IMR-90 (cell line): ENCODE measurements at regions not wholly inside any gene's neighbourhood (a gene's known extent, or its start where the extent isn't known, plus 50 kb on each side); places are given as distances from the start of the nearest gene placed in this dataset.

Source experiments
- ATAC-seq: fragments of 200-7000 bp; cut with Tn5 transposase; 2 replicates; pipeline ENCODE4 v1.9.1; 2020; ENCODE audit warnings: low read depth, mild to moderate bottlenecking, moderate library complexity
- BruUV-seq: library from RNA; stranded (reverse); fragments of 400-500 nt; replicated peaks from 2 replicates; lab custom pipeline; 2021; lab: Mats Ljungman, UMichigan
- CTCF ChIA-PET: fragments of 300-600 bp; formaldehyde crosslinking; extraction: SDS; loops from one replicate; lab custom pipeline; 2021; ENCODE audit warnings: antibody characterized with exemption; lab: Yijun Ruan, JAX
- POLR2A ChIA-PET: fragments of 300-600 bp; sonication (Branson Sonifier 250); formaldehyde crosslinking; loops from one replicate; lab custom pipeline; 2022; ENCODE audit warnings: antibody characterized with exemption; ENCODE audit not compliant: unreplicated experiment; lab: Charles Lee
- DNase-seq: peaks from one replicate; pipeline ENCODE4 v3.0.0; 2013
- H2AFZ ChIP-seq: replicated peaks from 2 replicates; pipeline ENCODE3; 2013; ENCODE audit warnings: low read length, mild to moderate bottlenecking; ENCODE audit not compliant: poor library complexity
- H2AK5ac ChIP-seq: 2 replicates; pipeline ENCODE4 v1.6.1; 2013; ENCODE audit warnings: low read depth, low read length, inconsistent platforms
- H2AK9ac ChIP-seq: replicated peaks from 2 replicates; pipeline ENCODE3; 2013; ENCODE audit warnings: mild to moderate bottlenecking, low read depth, low read length, moderate library complexity; ENCODE audit not compliant: poor library complexity
- H2BK120ac ChIP-seq: 2 replicates; pipeline ENCODE4 v1.6.1; 2013; ENCODE audit warnings: low read depth, low read length, inconsistent platforms
- H2BK15ac ChIP-seq: 3 replicates; pipeline ENCODE4 v1.6.1; 2013; ENCODE audit warnings: low read depth, low read length, inconsistent platforms
- H2BK20ac ChIP-seq: 2 replicates; pipeline ENCODE4 v1.6.1; 2013; ENCODE audit warnings: low read depth, mild to moderate bottlenecking, inconsistent platforms, low read length, moderate library complexity
- H2BK5ac ChIP-seq: 2 replicates; pipeline ENCODE4 v1.6.1; 2013; ENCODE audit warnings: mild to moderate bottlenecking, low read depth, low read length, inconsistent platforms; ENCODE audit not compliant: poor library complexity, severe bottlenecking
- H3K14ac ChIP-seq: replicated peaks from 2 replicates; pipeline ENCODE4 v1.6.1; 2013; ENCODE audit warnings: low read depth, low read length, inconsistent platforms
- H3K18ac ChIP-seq: 2 replicates; pipeline ENCODE4 v1.6.1; 2013; ENCODE audit warnings: low read depth, low read length, control low read depth
- H3K23ac ChIP-seq: 2 replicates; pipeline ENCODE4 v1.6.1; 2013; ENCODE audit warnings: low read depth, low read length, inconsistent platforms
- H3K27ac ChIP-seq: 2 replicates; pipeline ENCODE4 v1.5.1; 2013; ENCODE audit warnings: mild to moderate bottlenecking, control low read depth, low read length; ENCODE audit not compliant: insufficient read depth
- H3K27me3 ChIP-seq: 2 replicates; pipeline ENCODE4 v1.6.1; 2013; ENCODE audit warnings: low read length; ENCODE audit not compliant: control insufficient read depth, insufficient read depth
- H3K36me3 ChIP-seq: 2 replicates; pipeline ENCODE4 v1.6.1; 2013; ENCODE audit warnings: low read length, mixed read lengths; ENCODE audit not compliant: control insufficient read depth, insufficient read depth
- H3K4ac ChIP-seq: 2 replicates; pipeline ENCODE4 v1.6.1; 2013; ENCODE audit warnings: low read depth, low read length, inconsistent platforms
- H3K4me1 ChIP-seq: 2 replicates; pipeline ENCODE4 v1.6.1; 2013; ENCODE audit warnings: low read length, mixed read lengths; ENCODE audit not compliant: control insufficient read depth, insufficient read depth
- H3K4me2 ChIP-seq: 2 replicates; pipeline ENCODE4 v1.6.1; 2013; ENCODE audit warnings: low read depth, mild to moderate bottlenecking, control low read depth, low read length, moderate library complexity
- H3K4me3 ChIP-seq: 2 replicates; pipeline ENCODE4 v1.5.1; 2013; ENCODE audit warnings: low read depth, mild to moderate bottlenecking, control low read depth, low read length, moderate library complexity; ENCODE audit not compliant: insufficient read depth
- H3K56ac ChIP-seq: 2 replicates; pipeline ENCODE4 v1.6.1; 2013; ENCODE audit warnings: low read length, inconsistent platforms; ENCODE audit not compliant: insufficient read depth; ENCODE audit errors: extremely low read depth
- H3K79me1 ChIP-seq, 2 experiments: 2 replicates each; pipeline ENCODE4 v1.6.1; 2013; ENCODE audit warnings: low read length in 2 of 2, inconsistent platforms in 1 of 2, low read depth in 1 of 2
- H3K9ac ChIP-seq: 2 replicates; pipeline ENCODE4 v1.6.1; 2013; ENCODE audit warnings: low read depth, low read length, control low read depth
- H3K9me1 ChIP-seq: 2 replicates; pipeline ENCODE4 v1.6.1; 2013; ENCODE audit warnings: low read length, inconsistent platforms; ENCODE audit not compliant: insufficient read depth
- H3K9me3 ChIP-seq: 2 replicates; pipeline ENCODE4 v1.6.1; 2013; ENCODE audit warnings: low read length; ENCODE audit not compliant: control insufficient read depth, insufficient read depth
- H4K20me1 ChIP-seq: 2 replicates; pipeline ENCODE4 v1.6.1; 2013; ENCODE audit warnings: low read length, inconsistent platforms; ENCODE audit not compliant: insufficient read depth
- H4K5ac ChIP-seq: 2 replicates; pipeline ENCODE4 v1.6.1; 2013; ENCODE audit warnings: mild to moderate bottlenecking, low read depth, low read length, control low read depth
- H4K8ac ChIP-seq, 2 experiments: 2 replicates each; pipeline ENCODE4 v1.6.1; 2013; ENCODE audit warnings: low read depth in 2 of 2, low read length in 2 of 2, control low read depth in 1 of 2, inconsistent platforms in 1 of 2
- H4K91ac ChIP-seq: 2 replicates; pipeline ENCODE4 v1.6.1; 2013; ENCODE audit warnings: low read depth, low read length, inconsistent platforms; ENCODE audit not compliant: insufficient read depth
- BHLHE40 ChIP-seq: fragments of 150-350 bp; IDR thresholded peaks from 2 replicates; pipeline ENCODE4 v1.6.1; 2016; ENCODE audit warnings: mild to moderate bottlenecking, low read depth, low read length
- CEBPB ChIP-seq: IDR thresholded peaks from 2 replicates; pipeline ENCODE4 v1.6.1; 2012; ENCODE audit warnings: low read depth, low read length, improper control_type of control experiment
- FOS ChIP-seq: fragments of 150-350 bp; IDR thresholded peaks from 2 replicates; pipeline ENCODE4 v1.6.1; 2016; ENCODE audit warnings: low read depth, low read length
- MAZ ChIP-seq: IDR thresholded peaks from 2 replicates; pipeline ENCODE4 v1.6.1; 2012; ENCODE audit warnings: low read depth, mild to moderate bottlenecking, low read length, improper control_type of control experiment, moderate library complexity, borderline replicate concordance
- MXI1 ChIP-seq: IDR thresholded peaks from 2 replicates; pipeline ENCODE4 v1.6.1; 2012; ENCODE audit warnings: low read depth, mild to moderate bottlenecking, low read length, moderate library complexity, borderline replicate concordance
- NFE2L2 ChIP-seq: fragments of 150-350 bp; IDR thresholded peaks from 2 replicates; pipeline ENCODE4 v1.6.1; 2016; ENCODE audit warnings: low read depth, mild to moderate bottlenecking, low read length
- RAD21 ChIP-seq: IDR thresholded peaks from 2 replicates; pipeline ENCODE4 v1.6.1; 2012; ENCODE audit warnings: low read length, improper control_type of control experiment
- RCOR1 ChIP-seq: IDR thresholded peaks from 2 replicates; pipeline ENCODE4 v1.6.1; 2012; ENCODE audit warnings: mild to moderate bottlenecking, low read length, improper control_type of control experiment; ENCODE audit not compliant: insufficient replicate concordance
- RFX5 ChIP-seq: IDR thresholded peaks from 2 replicates; pipeline ENCODE4 v1.8.0; 2012; ENCODE audit warnings: low read depth, mild to moderate bottlenecking, low read length, moderate library complexity
- SMC3 ChIP-seq: fragments of 150-350 bp; IDR thresholded peaks from 2 replicates; pipeline ENCODE4 v1.6.1; 2016; ENCODE audit warnings: low read depth, mild to moderate bottlenecking, antibody characterized with exemption, low read length, moderate library complexity
- WGBS, 2 experiments: methylation state at CpG; one replicate each; pipeline versions ENCODE4 v1.1.5 to v1.1.7; 2013; ENCODE audit warnings: missing lambda C conversion rate in 2 of 2; ENCODE audit not compliant: insufficient read length in 1 of 2; ENCODE audit errors: extremely low coverage in 2 of 2; 5-methylcytosine and 5-hydroxymethylcytosine counted together
- dilution Hi-C: fragments of 300-500 bp; cut with HindIII; formaldehyde crosslinking; loops from one replicate; pipeline ENCODE4 v1.14.3; 2018; ENCODE audit warnings: low sequenced_read_pairs; ENCODE audit not compliant: unreplicated experiment
- in situ Hi-C: fragments of 300-500 bp; cut with MboI; formaldehyde crosslinking; loops from 3 replicates; pipeline ENCODE4 v1.14.3; 2019; ENCODE audit warnings: low sequenced_read_pairs, inconsistent platforms, mixed read lengths
- intact Hi-C: fragments of 100-400 bp; cut with micrococcal nuclease; formaldehyde crosslinking; loops from 2 replicates; pipeline ENCODE4 v1.10.0; 2022
- TF ChIP-seq, protein P1 (sequence below): conservative IDR thresholded peaks from 2 replicates; pipeline ENCODE4 v1.5.1; 2012; ENCODE audit warnings: mild to moderate bottlenecking, low read depth, low read length, improper control_type of control experiment
- TF ChIP-seq, protein P2 (sequence below): fragments of 150-350 bp; IDR thresholded peaks from 2 replicates; pipeline ENCODE4 v1.6.1; 2017; ENCODE audit warnings: mild to moderate bottlenecking, antibody characterized with exemption, low read length, low read depth
- TF ChIP-seq, protein P3 (sequence below): fragments of 150-350 bp; IDR thresholded peaks from 2 replicates; pipeline ENCODE4 v1.6.1; 2016; ENCODE audit warnings: low read depth, mild to moderate bottlenecking, low read length, moderate library complexity, borderline replicate concordance

GRCh38 chr1:18018366-18018765 is 89.2 kb upstream of the IGSF21 start:
- no CpG with 5 or more reads among the region's 5 CpGs for WGBS, 2 experiments

More at GRCh38 chr1:18018366-18018765, 89.2 kb upstream of the IGSF21 start:
- no TSS peak for BruUV-seq
- no peaks in the 10 kb centered on the region; the same call in 1 of the 2 replicates for H3K27me3 ChIP-seq
- no peak overlapping the region for H4K91ac ChIP-seq
- H2AK9ac ChIP-seq, result no peak overlapping the region
- no peak overlapping the region for H3K18ac ChIP-seq
- H3K56ac ChIP-seq, result no peak overlapping the region
- H3K9ac ChIP-seq, result no peak overlapping the region
- H3K23ac ChIP-seq, result no peak overlapping the region
- H2AK5ac ChIP-seq, result no peak overlapping the region
- no peak overlapping the region for H3K4me2 ChIP-seq
- H3K9me3 ChIP-seq, result no peaks in the 10 kb centered on the region
- dilution Hi-C loops (no loop called here), in situ Hi-C loops (no loop called here), intact Hi-C loops (no loop called here)
- no peaks in the 10 kb centered on the region for H4K20me1 ChIP-seq
- H3K9me1 ChIP-seq, result no peaks in the 10 kb centered on the region
- H3K14ac ChIP-seq, result no peak overlapping the region
- H3K36me3 ChIP-seq, result no peaks in the 10 kb centered on the region
- ChIA-PET POLR2A (no interaction called here), CTCF (no interaction called here)
- no peaks in the 10 kb centered on the region for H3K4me1 ChIP-seq
- no peak overlapping the region for H3K4me3 ChIP-seq
- H3K27ac ChIP-seq, result no peak overlapping the region
- no peak overlapping the region for H4K5ac ChIP-seq
- no peaks in the 10 kb centered on the region for H3K79me1 ChIP-seq
- H2AFZ ChIP-seq, result no peak overlapping the region
- TF ChIP-seq, protein P1, sequence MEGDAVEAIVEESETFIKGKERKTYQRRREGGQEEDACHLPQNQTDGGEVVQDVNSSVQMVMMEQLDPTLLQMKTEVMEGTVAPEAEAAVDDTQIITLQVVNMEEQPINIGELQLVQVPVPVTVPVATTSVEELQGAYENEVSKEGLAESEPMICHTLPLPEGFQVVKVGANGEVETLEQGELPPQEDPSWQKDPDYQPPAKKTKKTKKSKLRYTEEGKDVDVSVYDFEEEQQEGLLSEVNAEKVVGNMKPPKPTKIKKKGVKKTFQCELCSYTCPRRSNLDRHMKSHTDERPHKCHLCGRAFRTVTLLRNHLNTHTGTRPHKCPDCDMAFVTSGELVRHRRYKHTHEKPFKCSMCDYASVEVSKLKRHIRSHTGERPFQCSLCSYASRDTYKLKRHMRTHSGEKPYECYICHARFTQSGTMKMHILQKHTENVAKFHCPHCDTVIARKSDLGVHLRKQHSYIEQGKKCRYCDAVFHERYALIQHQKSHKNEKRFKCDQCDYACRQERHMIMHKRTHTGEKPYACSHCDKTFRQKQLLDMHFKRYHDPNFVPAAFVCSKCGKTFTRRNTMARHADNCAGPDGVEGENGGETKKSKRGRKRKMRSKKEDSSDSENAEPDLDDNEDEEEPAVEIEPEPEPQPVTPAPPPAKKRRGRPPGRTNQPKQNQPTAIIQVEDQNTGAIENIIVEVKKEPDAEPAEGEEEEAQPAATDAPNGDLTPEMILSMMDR, result no peak
- TF ChIP-seq BHLHE40, result no peak
- no peak for TF ChIP-seq MXI1
- no peak for TF ChIP-seq RFX5
- no peak for TF ChIP-seq FOS
- TF ChIP-seq NFE2L2, result no peak
- TF ChIP-seq, protein P2, sequence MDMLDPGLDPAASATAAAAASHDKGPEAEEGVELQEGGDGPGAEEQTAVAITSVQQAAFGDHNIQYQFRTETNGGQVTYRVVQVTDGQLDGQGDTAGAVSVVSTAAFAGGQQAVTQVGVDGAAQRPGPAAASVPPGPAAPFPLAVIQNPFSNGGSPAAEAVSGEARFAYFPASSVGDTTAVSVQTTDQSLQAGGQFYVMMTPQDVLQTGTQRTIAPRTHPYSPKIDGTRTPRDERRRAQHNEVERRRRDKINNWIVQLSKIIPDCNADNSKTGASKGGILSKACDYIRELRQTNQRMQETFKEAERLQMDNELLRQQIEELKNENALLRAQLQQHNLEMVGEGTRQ, result no peak
- TF ChIP-seq CEBPB, result no peak
- TF ChIP-seq, protein P3, sequence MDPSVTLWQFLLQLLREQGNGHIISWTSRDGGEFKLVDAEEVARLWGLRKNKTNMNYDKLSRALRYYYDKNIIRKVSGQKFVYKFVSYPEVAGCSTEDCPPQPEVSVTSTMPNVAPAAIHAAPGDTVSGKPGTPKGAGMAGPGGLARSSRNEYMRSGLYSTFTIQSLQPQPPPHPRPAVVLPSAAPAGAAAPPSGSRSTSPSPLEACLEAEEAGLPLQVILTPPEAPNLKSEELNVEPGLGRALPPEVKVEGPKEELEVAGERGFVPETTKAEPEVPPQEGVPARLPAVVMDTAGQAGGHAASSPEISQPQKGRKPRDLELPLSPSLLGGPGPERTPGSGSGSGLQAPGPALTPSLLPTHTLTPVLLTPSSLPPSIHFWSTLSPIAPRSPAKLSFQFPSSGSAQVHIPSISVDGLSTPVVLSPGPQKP, result no peak
- no peak for TF ChIP-seq RAD21
- no peak for TF ChIP-seq SMC3
- no peak for TF ChIP-seq MAZ
- no peak for TF ChIP-seq RCOR1
- H2BK15ac ChIP-seq, result no peak overlapping the region
- no peak overlapping the region for H2BK5ac ChIP-seq
- DNase-seq, result no peak
- H2BK120ac ChIP-seq, result no peak overlapping the region
- H2BK20ac ChIP-seq, result no peak overlapping the region
- no peak overlapping the region for H3K4ac ChIP-seq
- ATAC-seq, result no peak
- H4K8ac ChIP-seq, result no peak overlapping the region
